Astrocyte of the cerebellum (primary cell): ENCODE measurements at regions not wholly inside any gene's neighbourhood (a gene's known extent, or its start where the extent isn't known, plus 50 kb on each side); places are given as distances from the start of the nearest gene placed in this dataset.

Source experiments
- DNase-seq: peaks from one replicate; pipeline ENCODE4 v3.0.0-alpha.2; 2011; ENCODE audit warnings: low read depth
- H3K4me3 ChIP-seq: 2 replicates; pipeline ENCODE4 v1.5.1; 2011; ENCODE audit warnings: mild to moderate bottlenecking, low read depth, low read length, moderate library complexity
- CTCF ChIP-seq: IDR thresholded peaks from 2 replicates; pipeline ENCODE4 v1.5.1; 2012; ENCODE audit warnings: low read length, low read depth, moderate library complexity, mild to moderate bottlenecking; ENCODE audit errors: missing control alignments
- in situ Hi-C: cut with HindIII; loops from 2 replicates; pipeline ENCODE4 v1.10.0; 2017; ENCODE audit warnings: low sequenced_read_pairs

GRCh38 chr1:80988926-80989325, 811.8 kb upstream of the ADGRL2 start:
- H3K4me3 ChIP-seq = no peak overlapping the region
- no peak for TF ChIP-seq CTCF
- DNase-seq = no peak
- in situ Hi-C loops = no loop called here

- TF ChIP-seq CTCF = no peak
- in situ Hi-C loops = no loop called here
- H3K4me3 ChIP-seq = no peak overlapping the region
- no peak for DNase-seq
Observed at GRCh38 chr1:80987824-80988223, 812.9 kb upstream of the ADGRL2 start.

GRCh38 chr1:80987106-80987505, 813.6 kb upstream of the ADGRL2 start:
- no peak for TF ChIP-seq CTCF
- H3K4me3 ChIP-seq = no peak overlapping the region
- in situ Hi-C loops = no loop called here
- DNase-seq = no peak

GRCh38 chr1:80982831-80983230, 817.9 kb upstream of the ADGRL2 start:
- in situ Hi-C loops = no loop called here
- no peak overlapping the region for H3K4me3 ChIP-seq
- no peak for DNase-seq
- TF ChIP-seq CTCF = no peak

- TF ChIP-seq CTCF = no peak
- H3K4me3 ChIP-seq = no peak overlapping the region
- in situ Hi-C loops = no loop called here
- no peak for DNase-seq
Observed at GRCh38 chr1:80973101-80973500, 827.6 kb upstream of the ADGRL2 start.

- H3K4me3 ChIP-seq = no peak overlapping the region
- no peak for TF ChIP-seq CTCF
- no peak for DNase-seq
- in situ Hi-C loops = no loop called here
Observed at GRCh38 chr1:80966266-80966665, 834.5 kb upstream of the ADGRL2 start.

GRCh38 chr1:80962564-80962963, 838.2 kb upstream of the ADGRL2 start:
- no peak for TF ChIP-seq CTCF
- no peak overlapping the region for H3K4me3 ChIP-seq
- in situ Hi-C loops = no loop called here
- no peak for DNase-seq
